Astrocyte (in vitro differentiated cells and primary cell): ENCODE measurements at regions not wholly inside any gene's neighbourhood (a gene's known extent, or its start where the extent isn't known, plus 50 kb on each side); places are given as distances from the start of the nearest gene placed in this dataset.
"Not testable (repeated sequence)": the region's sequence is repeated elsewhere in the genome, so short reads cannot be mapped to it uniquely, and the experiment has no call there.

Source experiments
- EZH2 ChIP-seq: IDR thresholded peaks from 2 replicates; pipeline ENCODE4 v1.6.1; 2012; ENCODE audit warnings: mild to moderate bottlenecking, low read length, inconsistent platforms; ENCODE audit not compliant: insufficient read depth
- TF ChIP-seq, protein P1 (sequence below): IDR thresholded peaks from 2 replicates; pipeline ENCODE4 v1.5.1; 2011; ENCODE audit warnings: low read depth, mild to moderate bottlenecking, inconsistent platforms, low read length, moderate library complexity; ENCODE audit not compliant: insufficient read depth

GRCh38 chr2:111307302-111307701, 186.6 kb downstream of the BCL2L11 start:
- TF ChIP-seq, protein P1, sequence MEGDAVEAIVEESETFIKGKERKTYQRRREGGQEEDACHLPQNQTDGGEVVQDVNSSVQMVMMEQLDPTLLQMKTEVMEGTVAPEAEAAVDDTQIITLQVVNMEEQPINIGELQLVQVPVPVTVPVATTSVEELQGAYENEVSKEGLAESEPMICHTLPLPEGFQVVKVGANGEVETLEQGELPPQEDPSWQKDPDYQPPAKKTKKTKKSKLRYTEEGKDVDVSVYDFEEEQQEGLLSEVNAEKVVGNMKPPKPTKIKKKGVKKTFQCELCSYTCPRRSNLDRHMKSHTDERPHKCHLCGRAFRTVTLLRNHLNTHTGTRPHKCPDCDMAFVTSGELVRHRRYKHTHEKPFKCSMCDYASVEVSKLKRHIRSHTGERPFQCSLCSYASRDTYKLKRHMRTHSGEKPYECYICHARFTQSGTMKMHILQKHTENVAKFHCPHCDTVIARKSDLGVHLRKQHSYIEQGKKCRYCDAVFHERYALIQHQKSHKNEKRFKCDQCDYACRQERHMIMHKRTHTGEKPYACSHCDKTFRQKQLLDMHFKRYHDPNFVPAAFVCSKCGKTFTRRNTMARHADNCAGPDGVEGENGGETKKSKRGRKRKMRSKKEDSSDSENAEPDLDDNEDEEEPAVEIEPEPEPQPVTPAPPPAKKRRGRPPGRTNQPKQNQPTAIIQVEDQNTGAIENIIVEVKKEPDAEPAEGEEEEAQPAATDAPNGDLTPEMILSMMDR = not testable (repeated sequence)
- TF ChIP-seq EZH2 = not testable (repeated sequence)
